Stromal cell of bone marrow (primary cell): ENCODE measurements at regions not wholly inside any gene's neighbourhood (a gene's known extent, or its start where the extent isn't known, plus 50 kb on each side); places are given as distances from the start of the nearest gene placed in this dataset.
"Not testable (repeated sequence)": the region's sequence is repeated elsewhere in the genome, so short reads cannot be mapped to it uniquely, and the experiment has no call there.

Source experiments
- DNase-seq: peaks from one replicate; pipeline ENCODE4 v3.0.0-alpha.2; 2012; ENCODE audit warnings: low read depth

DNA sequence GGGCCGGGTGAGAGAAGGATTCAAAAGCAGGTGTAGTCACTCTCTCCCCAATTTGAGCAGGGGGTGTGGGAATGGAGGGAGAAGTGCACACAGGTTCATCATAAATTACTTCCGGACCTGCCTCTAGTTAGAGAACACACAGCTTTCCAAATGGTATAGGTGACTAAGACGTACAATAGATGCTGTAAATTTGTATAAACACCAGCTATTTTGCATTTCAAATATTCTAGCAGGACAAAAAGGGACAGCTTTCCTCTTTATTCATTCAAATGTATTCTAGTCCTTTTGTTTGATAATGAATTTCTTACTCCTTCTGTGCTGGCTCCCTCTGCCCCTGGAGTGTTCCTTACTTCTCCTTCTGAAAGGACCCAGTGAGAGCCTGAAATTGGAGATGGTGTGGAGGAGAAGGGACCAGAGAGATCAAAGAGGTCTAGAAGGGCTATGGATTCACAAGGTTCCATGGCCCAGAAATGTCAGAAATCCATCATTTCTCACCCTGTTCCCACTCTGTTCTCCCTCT is 53.2 kb upstream of the SH3BP4 start:
- no peak for DNase-seq

DNA sequence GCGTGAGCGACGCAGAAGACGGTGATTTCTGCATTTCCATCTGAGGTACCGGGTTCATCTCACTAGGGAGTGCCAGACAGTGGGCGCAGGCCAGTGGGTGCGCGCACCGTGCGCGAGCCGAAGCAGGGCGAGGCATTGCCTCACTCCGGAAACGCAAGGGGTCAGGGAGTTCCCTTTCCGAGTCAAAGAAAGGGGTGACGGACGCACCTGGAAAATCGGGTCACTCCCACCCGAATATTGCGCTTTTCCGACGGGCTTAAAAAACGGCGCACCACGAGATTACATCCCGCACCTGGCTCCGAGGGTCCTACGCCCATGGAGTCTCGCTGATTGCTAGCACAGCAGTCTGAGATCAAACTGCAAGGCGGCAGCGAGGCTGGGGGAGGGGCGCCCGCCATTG is 63.4 kb upstream of the SH3BP4 start:
- DNase-seq, result not testable (repeated sequence)

DNA sequence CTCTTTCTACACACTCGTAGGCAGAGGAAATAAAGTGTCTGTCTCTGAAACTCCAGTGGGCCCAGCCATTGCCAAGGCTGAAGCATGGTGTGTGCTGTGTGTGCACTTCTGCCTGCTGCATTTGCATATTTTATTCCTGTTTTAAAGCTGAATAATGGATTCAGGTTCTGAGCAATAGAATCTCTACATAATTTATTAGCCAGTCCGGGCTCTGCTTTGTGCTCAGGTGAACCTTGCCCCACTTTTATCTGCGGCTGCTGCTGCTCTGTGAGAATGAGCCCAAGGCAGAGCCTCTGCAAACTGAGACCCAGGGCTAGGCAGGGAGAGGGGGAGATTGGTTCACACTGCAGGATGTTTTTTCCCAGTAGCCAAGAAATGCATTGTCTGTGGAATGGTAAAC is 64.6 kb upstream of the SH3BP4 start:
- DNase-seq, result no peak

DNA sequence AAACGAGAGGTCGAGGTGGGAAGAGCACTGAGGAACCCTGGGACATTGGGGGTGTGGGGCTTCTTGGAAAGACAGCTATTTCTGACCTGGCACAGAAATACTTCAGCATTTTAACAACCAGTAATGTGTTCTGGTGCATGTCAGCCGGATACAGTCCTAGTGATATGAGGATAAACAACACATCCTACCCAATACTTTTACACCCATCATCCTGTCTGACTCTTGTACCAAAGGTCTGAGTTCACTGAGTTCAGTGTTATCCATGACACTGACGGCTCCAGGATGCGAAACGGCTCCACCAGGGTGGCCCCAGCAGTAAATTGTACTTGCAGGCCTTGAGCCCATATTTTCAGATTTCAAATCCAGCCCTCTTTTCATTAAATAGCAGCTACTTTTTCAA is 65.9 kb upstream of the SH3BP4 start:
- DNase-seq, result no peak

DNA sequence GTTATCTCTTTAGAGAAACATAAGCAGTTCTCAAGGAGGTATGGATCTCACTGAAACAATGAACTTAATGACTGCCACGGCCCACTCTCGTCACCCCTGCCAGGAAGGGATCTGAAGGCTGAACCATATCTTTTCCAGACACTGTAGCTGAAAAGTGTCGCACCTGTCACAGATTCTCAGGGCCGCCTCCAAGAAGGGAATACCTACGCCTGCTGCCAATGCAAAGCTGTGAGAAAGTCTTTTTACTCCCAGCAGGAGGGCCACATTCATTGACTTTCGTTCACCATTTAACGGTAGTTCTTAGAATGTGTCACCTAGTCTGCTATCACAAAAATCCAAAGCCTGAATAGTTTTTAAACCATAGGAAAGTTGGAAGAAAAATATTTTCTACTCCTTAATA is 66.7 kb upstream of the SH3BP4 start:
- no peak for DNase-seq

DNA sequence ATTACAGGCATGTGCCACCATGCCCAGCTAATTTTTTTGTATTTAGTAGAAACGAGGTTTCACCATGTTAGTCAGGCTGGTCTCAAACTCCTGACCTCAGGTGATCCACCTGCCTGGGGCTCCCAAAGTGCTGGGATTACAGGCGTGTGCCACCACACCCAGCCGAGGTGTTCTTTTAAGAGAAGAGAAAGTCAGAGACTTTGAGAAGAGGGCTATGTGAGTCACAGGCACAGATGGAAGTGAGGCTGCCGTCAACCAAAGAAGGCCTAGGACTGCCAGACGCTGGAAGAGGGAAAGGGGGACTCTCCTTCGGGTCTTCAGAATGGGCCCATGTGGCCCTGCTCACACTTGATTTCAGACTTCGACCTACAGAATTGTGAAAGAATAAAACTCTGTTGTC is 67.2 kb upstream of the SH3BP4 start:
- DNase-seq, result no peak

DNA sequence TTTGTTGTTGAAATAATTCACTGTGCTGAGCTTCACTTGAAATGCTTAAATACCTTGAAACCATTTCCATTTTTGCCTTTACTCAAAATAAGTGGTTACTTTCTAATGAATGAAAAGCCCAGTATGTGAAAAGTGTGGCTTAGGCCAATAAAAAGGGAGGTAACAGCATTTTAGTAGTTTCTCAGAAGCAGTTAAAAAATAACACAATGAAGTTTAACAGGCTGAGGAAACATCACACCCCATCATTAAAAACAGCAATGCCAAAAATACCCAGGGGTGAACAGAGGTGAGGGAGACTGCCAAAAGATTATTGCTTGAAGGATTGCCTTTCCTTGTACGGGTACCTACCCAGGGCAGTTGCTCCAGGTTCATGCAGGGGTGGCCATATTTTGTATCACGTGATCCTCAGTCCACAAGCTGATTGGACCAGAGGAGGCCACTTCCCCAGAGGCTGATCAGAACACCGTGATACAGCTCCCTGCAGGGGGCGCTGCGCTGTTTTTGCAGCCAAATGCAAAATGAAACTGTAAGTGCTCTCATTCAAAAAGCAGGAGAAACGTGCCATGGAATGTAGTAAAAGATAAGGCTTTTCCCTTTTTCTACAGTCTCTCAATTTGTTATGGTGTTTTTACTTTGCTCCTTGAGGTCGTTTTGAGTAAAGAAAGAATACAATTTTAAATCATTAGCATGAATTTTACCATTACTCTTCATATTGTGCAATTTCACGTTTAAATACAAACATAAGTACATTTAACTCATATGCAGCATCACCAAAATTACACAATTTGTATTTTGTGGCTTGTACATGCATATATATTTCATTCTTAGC is 70.2 kb upstream of the SH3BP4 start:
- peak; percentile 74 for DNase-seq

DNA sequence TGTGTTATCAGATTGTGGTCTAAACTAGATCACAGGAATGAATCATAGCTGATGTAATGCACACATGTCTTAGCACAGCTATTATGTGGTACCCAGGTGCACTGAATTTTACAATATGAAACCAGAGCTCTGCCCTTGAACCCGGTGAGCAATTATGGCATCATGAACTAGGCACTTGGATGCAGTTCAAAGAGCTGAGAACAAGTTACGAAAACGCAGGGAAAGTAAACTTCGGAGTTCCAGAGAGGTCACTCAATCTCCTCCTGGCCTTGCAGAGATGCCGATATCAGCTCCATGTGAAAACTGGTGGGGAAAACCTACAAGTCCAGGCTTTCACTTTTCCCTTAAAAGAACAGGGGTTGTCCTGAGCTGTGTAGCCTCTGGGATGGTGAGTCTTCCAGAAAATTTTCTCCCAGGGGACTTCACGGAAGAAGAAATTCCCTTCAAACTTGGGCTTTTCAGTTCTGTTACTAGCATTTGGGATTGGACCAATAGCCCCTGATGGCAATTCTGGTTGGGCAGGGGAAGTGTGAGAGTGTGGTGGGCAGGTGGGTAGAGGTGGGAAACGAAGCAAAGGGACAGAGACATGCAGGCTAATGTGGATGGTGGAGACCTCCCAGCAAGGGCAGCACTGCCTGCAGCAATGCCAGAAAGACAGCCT is 71.1 kb upstream of the SH3BP4 start:
- DNase-seq, result peak; percentile 21

DNA sequence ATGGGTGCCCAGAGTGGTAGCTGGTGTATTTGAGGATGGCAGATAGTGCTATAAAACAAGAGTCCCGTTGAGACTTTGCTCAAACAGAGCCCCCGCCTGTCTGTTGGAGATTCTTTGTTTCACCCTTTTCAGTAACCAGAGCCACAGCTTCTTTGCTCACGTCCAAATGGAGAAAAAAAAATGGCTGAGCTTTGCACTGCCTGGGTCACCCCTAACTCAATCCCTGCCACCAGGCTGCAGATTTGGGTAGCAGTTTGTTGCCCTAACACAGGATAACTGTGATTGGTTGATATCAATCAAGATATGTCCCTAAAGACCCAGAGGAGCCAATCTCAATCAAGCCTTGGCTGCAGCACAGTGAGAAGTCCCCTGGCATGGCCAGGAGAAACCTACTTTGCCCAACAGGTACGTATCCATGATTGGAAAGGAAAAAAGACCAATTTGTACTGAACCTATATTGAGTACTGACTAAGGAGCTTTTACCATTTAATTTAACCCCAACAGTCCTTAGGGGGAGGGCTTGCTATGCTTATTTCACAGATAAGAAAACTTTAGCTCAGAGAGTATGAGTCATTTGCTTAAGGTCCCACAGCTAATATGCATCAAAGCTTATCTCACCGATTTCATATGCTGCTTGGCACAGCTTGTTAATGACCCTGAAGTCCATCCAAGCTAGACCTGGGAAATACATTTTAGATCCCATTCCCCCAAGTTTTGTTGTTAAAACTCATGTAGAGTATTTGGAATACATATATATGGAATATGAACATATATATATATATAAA is 72.0 kb upstream of the SH3BP4 start:
- DNase-seq, result no peak

DNA sequence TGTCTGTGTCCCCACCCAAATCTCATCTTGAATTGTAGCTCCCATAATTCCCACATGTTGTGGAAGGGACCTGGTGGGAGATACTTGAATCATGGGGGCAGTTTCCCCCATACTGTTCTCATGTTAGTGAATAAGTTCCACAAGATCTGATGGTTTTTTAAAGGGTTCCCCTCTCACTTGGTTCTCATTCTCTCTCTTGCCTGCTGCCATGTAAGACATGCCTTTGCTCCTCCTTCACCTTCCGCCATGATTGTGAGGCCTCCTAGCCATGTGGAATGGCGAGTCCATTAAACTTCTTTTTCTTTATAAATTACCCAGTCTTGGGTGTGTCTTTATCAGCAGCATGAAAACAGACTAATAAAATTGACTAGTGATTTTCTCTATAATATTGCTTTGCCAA is 75.2 kb upstream of the SH3BP4 start:
- DNase-seq, result not testable (repeated sequence)

DNA sequence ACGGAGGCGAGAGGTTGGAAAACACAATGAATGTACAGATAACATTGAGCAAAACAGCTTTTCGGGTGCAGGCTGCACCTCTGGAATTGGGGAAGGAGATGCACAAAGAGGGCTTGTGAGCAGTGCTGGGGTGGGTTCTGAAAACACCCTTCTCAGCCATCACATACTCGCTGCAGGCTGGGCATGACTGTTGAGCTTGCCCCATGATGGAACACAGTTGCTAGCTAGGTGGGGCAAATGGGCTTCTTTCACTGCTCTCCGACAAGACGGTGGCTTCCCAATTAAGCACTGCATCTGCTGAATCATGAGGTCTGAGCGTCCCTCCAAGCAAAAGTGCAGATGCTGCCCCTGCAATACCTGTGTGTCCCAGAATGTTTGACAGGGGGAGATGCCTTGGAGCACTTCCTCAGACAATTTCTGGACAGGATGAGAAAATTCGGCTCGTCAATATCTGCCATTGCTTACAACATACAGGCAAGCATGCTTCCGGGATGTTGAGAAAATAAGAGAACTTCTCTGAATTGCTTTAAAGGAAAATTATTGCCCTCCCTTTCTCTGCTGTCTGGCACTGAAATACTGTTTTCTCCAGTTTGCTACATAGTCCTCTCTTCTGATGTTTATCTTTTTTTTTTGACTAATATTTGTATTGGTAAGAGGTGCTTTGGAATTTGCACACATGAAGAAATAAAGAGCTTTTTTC is 77.3 kb upstream of the SH3BP4 start:
- DNase-seq, result no peak

DNA sequence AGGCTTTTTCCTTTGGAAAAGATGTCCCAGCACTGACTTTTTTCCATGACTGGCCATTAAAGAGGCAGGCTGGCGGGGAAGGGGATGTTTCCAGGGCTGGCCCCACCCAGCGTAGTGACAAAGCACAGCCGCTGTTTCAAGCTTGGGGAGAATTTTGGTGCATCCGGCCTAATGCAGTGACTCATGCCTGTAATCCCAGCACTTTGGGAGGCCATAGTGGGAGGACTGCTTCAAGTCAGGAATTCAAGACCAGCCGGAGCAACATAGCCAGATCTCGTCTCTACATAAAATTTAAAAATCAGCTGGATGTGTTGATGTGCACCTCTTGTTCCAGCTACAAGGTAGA is 78.0 kb upstream of the SH3BP4 start:
- DNase-seq, result peak; percentile 51

DNA sequence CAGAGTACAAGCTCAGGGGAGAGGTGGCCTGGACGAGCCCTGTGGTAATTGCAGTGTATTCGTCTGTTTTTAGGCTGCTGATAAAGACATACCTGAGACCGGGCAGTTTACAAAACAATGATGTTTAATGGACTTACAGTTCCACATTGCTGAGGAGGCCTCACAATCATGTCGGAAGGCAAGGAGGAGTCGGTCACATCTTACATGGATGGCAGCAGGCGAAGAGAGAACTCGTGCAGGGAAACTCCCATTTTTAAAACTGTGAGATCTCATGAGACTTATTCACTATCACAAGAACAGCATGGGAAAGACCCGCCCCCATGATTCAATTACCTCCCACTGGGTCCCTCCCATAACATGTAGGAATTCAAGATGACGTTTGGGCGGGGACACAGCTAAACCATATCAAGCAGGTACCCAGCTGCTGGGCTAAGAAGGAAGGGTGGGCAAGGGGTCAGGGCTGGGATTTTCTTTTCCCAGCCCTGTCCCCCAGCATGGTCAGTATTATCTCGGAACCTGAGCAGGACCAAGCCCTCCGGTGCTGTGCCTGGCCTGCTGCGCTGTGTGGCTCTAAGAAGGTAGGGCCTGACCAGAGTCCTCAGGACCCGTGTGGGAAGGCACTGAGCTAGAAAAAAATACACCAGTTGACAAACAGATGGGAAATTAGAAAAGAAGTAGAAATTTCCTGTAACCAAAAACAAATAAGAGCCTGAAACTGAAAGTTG is 78.6 kb upstream of the SH3BP4 start:
- no peak for DNase-seq

DNA sequence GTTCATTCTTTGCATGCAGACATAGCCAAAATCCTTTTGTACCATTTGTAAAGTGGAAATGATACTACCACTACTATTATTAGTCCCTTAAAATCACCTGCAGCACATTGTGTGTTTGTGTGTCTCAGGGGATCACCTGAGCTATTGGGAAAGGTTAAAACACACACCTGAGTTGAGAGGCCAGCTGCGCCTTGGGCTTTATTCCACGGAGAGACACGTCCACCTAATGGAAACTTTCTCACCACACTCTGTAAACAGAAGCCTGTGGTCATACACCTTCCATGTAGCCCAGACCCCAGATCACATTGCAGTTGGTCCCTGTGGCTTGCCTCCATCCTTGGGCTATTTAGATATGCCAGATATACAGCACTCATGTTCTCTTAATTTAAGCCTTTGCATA is 81.8 kb upstream of the SH3BP4 start:
- DNase-seq, result no peak

DNA sequence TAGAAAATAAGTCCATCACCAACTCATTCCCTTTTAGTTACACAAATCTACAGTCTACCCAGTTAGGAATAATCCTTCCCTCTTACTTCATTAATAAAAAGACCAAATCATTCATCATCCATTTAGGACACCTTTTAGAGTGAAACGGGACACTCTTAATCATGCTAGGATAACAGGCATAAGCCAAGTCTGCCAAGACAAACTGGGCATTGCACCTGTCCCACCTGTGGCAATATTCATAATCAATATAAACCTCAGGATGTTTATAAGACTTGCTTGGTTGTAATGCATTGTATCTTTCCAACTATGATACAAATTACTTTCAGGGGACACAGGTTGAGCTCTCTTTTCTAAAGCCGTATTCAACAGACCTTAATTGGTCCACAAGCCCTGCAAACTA is 82.7 kb upstream of the SH3BP4 start:
- DNase-seq, result no peak

DNA sequence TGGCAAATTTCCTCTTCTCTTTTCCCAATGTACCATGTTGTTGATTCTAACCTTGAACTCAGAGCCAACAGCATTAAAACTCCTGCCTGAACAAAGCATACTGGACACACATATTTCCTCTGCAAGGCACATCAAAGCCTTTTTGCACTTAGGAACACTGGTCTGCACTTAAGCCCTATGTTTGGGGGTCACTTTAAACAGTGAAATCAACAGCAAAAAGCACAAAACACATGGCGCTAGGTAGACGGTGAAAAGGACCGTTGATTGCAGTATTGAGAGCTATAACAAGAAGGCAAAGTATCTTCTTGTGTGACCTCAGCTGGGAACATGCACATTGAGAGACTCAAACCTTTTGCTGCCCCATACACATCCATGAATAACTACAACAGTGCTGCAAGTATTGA is 83.9 kb upstream of the SH3BP4 start:
- no peak for DNase-seq

DNA sequence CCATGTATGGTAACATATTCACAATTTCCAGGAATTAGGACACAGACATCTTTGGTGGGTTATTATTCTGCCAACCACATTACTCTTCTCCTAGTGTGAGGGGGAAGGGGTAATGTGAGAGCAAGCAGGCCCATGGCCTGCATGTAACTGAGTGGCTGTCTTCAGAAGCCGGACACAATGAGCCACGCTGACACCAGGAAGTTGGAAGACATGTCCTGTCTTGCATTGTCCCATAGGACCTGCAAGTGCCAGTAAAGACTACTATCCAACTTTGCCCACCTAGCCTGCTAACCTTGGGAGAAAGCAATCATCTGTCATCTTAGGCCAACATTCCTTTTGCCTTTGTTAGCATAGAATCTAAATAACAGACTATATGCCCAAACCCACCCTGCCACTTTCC is 86.2 kb upstream of the SH3BP4 start:
- no peak for DNase-seq

DNA sequence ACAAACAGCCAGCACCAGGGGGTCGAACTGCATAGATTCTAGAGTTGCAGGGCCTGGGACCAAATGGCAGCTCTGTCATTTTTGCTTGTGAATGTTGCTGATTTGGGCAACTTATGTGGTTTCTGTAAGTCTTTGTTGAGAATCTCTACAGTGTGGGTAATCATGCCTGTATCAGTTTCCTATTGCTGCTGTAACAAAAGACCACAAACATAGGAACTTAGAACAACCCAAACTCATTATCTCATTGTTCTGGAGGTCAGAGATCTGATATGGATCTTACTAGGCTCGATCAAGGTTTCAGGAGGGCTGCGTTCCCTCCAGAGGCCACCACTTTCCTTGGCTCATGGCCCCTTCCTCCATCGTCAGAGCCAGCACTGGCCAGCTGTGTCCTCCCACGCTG is 86.8 kb upstream of the SH3BP4 start:
- no peak for DNase-seq

DNA sequence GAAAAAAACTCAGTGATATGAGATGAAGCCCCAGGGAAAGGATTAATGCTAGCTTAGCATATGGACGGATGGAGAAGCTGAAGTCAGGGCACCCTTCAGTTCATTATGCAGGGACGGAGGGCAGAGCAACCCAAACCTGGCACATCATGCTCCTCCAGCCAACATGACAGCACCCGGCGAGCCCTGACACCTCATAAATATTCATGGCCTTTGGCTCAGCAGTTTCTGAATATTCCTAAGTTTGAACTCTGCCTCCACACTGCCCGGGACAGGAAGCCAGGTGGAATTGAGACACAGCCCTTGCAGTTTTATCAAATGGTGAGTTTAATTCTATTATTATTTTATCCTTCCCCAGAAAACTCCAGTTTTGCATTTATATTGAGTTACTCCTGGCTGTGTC is 87.3 kb upstream of the SH3BP4 start:
- DNase-seq, result no peak

DNA sequence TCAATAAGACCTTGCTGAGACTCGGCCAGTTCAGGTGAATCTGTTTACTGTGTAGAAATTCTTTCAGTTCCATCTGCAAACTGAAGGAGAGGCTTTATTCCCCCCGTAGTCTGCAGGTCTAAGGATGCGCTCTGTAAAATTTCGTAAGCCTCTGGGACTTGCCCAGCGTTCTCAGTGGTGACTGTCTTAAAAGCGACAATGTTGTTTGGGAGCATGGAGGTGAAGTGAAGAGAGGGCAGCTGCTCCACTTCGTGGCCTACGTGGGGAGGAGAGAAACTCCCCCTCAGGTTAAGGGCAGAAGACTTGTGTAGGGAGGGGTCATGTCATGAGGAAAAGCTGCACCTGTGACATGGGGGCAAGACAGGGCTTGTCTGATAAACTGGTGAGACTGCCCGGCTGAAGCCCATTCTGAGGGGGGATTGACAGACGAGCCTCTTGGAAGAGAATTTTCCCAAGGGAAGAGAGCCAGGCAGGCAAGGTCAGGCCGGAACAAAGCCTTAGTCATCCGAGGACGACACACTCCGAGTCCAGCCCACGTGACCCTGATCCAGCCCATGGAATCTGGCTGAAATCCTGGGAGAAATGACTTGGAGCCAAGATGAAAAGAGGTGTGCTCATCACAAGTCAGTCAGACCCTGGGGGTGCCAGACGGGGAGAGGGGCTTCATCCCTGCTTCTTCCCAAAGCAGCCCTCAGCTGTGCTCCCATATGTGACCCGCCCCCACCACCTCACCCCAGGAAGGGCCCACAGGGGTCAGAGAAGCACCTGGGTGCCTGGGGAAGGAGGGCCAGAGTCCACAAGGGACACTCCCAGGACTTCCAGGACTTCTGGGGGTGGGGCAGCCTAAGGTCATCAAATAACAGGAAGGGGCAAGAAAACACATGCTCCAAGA is 88.5 kb upstream of the SH3BP4 start:
- DNase-seq, result peak; percentile 32
